ENCODE measurements at regions not wholly inside any gene's neighbourhood (a gene's known extent, or its start where the extent isn't known, plus 50 kb on each side); places are given as distances from the start of the nearest gene placed in this dataset.
"Not testable (repeated sequence)": the region's sequence is repeated elsewhere in the genome, so short reads cannot be mapped to it uniquely, and the experiment has no call there.

GRCh38 chr12:76175946-76176345 lies 91.5 kb upstream of the NAP1L1 start:
- TF ChIP-seq, protein P1, sequence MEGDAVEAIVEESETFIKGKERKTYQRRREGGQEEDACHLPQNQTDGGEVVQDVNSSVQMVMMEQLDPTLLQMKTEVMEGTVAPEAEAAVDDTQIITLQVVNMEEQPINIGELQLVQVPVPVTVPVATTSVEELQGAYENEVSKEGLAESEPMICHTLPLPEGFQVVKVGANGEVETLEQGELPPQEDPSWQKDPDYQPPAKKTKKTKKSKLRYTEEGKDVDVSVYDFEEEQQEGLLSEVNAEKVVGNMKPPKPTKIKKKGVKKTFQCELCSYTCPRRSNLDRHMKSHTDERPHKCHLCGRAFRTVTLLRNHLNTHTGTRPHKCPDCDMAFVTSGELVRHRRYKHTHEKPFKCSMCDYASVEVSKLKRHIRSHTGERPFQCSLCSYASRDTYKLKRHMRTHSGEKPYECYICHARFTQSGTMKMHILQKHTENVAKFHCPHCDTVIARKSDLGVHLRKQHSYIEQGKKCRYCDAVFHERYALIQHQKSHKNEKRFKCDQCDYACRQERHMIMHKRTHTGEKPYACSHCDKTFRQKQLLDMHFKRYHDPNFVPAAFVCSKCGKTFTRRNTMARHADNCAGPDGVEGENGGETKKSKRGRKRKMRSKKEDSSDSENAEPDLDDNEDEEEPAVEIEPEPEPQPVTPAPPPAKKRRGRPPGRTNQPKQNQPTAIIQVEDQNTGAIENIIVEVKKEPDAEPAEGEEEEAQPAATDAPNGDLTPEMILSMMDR (IDR thresholded peaks at IDR 0.05): not testable (repeated sequence)
- TF ChIP-seq POLR2A (IDR thresholded peaks at IDR 0.05): not testable (repeated sequence)
